Chondrocyte (in vitro differentiated cells): ENCODE measurements at regions not wholly inside any gene's neighbourhood (a gene's known extent, or its start where the extent isn't known, plus 50 kb on each side); places are given as distances from the start of the nearest gene placed in this dataset.

Source experiments
- DNase-seq: peaks from one replicate; pipeline ENCODE4 v3.0.0; 2021; ENCODE audit warnings: mixed read lengths, low spot score
- H3K27ac Mint-ChIP-seq: one replicate; pipeline ENCODE4 v1.8.0; 2021; ENCODE audit warnings: mild to moderate bottlenecking, moderate library complexity, mixed read lengths; ENCODE audit not compliant: unreplicated experiment
- H3K27me3 Mint-ChIP-seq: 2 replicates; pipeline ENCODE4 v1.8.0; 2021; ENCODE audit warnings: low read depth, mixed read lengths
- H3K36me3 Mint-ChIP-seq: 2 replicates; pipeline ENCODE4 v1.8.0; 2021; ENCODE audit warnings: low read depth, mixed read lengths
- H3K4me1 Mint-ChIP-seq: 2 replicates; pipeline ENCODE4 v1.8.0; 2021; ENCODE audit warnings: low read depth, mild to moderate bottlenecking, mixed read lengths
- H3K4me3 Mint-ChIP-seq: one replicate; pipeline ENCODE4 v1.8.0; 2021; ENCODE audit warnings: mild to moderate bottlenecking, moderate library complexity, mixed read lengths; ENCODE audit not compliant: unreplicated experiment
- H3K9me3 Mint-ChIP-seq: 2 replicates; pipeline ENCODE4 v1.8.0; 2021; ENCODE audit warnings: low read depth, mixed read lengths
- TF ChIP-seq, protein P1 (sequence below): fragments of 200-600 bp; sonication (generic); IDR thresholded peaks from 2 replicates; pipeline ENCODE4 v1.5.0; 2021; ENCODE audit warnings: antibody characterized with exemption, mild to moderate bottlenecking, moderate library complexity

DNA sequence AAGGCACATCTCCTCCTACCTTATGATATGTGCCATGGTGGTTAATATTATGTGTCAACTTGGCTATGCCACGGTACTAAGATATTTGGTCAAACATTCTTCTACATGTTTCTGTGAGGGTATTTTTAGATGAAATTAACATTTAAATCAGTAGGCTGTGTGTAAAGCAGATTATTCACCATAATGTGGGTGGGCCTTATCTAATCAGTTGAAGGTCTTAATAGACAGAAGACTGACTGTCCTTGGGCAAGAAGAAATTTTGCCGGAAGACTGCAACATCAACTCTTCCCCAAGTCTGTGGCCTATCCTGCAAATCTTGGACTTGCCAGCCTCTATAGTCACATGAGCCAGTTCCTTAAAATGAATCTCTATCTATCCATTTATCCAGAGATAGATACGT is 380.1 kb upstream of the DDI1 start:
- H3K27ac Mint-ChIP-seq, result no peak overlapping the region
- peaks cover 13% of the 10 kb centered on the region for H3K9me3 Mint-ChIP-seq
- TF ChIP-seq, protein P1, sequence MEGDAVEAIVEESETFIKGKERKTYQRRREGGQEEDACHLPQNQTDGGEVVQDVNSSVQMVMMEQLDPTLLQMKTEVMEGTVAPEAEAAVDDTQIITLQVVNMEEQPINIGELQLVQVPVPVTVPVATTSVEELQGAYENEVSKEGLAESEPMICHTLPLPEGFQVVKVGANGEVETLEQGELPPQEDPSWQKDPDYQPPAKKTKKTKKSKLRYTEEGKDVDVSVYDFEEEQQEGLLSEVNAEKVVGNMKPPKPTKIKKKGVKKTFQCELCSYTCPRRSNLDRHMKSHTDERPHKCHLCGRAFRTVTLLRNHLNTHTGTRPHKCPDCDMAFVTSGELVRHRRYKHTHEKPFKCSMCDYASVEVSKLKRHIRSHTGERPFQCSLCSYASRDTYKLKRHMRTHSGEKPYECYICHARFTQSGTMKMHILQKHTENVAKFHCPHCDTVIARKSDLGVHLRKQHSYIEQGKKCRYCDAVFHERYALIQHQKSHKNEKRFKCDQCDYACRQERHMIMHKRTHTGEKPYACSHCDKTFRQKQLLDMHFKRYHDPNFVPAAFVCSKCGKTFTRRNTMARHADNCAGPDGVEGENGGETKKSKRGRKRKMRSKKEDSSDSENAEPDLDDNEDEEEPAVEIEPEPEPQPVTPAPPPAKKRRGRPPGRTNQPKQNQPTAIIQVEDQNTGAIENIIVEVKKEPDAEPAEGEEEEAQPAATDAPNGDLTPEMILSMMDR, result no peak
- H3K4me3 Mint-ChIP-seq, result no peak overlapping the region
- no peaks in the 10 kb centered on the region for H3K27me3 Mint-ChIP-seq
- DNase-seq, result no peak
- H3K36me3 Mint-ChIP-seq, result peaks cover 7% of the 10 kb centered on the region
- H3K4me1 Mint-ChIP-seq, result no peaks in the 10 kb centered on the region

DNA sequence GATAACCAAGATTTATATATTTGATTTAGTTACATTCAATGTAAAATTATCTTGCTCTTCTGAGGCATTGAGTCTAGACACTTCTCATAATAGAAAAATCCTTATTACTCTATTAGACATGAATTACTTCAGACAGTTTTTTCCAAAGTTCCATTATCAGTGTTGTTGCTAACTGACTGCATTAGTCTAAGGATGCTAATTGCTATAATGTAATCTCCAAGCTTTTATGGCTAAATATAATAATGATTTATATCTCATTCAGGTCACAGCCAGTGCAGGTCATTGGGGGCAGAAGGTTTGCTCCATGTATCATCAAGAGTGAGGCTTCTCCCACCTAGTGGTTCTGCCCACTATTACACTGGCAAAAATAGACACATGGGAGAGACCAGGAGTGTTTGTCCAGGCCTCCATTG is 377.2 kb upstream of the DDI1 start:
- Mint-ChIP-seq H3K36me3 (no peaks in the 10 kb centered on the region), H3K4me3 (no peak overlapping the region), H3K27ac (no peak overlapping the region), H3K4me1 (no peaks in the 10 kb centered on the region), H3K9me3 (no peaks in the 10 kb centered on the region), H3K27me3 (no peaks in the 10 kb centered on the region)
- TF ChIP-seq, protein P1, result peak; percentile 44
- no peak for DNase-seq

DNA sequence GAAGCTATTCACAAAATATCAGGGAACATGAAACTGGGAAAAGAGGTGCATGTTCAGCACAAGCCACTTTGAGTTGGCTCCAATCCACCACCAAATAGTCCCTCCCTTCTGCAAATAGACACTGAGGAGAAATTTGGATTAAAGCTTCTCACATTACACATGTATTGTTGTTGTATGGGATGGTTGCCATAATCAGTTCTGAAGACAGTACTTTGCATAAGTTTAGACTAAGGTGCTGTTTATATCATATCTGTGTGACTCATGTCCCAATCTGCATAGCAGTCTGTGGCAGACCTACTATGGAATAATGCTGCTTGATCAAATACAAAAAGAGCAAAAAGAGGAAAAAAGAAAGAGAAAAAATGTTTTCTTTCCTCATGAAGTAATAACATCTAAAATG is 376.7 kb upstream of the DDI1 start:
- Mint-ChIP-seq H3K27ac (no peak overlapping the region), H3K36me3 (no peaks in the 10 kb centered on the region), H3K27me3 (no peaks in the 10 kb centered on the region), H3K9me3 (no peaks in the 10 kb centered on the region), H3K4me1 (no peaks in the 10 kb centered on the region), H3K4me3 (no peak overlapping the region)
- TF ChIP-seq, protein P1, result no peak
- no peak for DNase-seq

DNA sequence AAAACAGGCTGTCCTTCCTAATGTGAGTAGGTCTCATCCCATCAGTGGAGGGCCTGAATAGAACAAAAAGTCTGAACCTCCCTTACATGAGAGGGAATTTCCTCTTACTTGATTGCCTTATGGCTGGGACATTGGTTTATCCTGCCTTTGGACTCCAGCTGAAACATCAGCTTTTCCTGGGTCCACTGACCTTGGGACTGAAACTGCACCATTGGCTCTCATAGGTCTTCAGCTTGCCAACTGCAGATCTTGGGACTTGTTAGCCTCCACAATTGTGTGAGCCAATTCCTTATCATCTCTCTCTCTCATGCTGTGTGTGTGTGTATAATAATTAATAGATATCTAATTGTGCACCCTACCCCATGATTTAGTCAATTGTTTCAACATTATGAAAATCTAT is 375.3 kb upstream of the DDI1 start:
- TF ChIP-seq, protein P1, result no peak
- no peak for DNase-seq
- H3K27ac Mint-ChIP-seq, result no peak overlapping the region
- H3K4me1 Mint-ChIP-seq, result no peaks in the 10 kb centered on the region
- no peaks in the 10 kb centered on the region for H3K9me3 Mint-ChIP-seq
- H3K36me3 Mint-ChIP-seq, result no peaks in the 10 kb centered on the region
- no peak overlapping the region for H3K4me3 Mint-ChIP-seq
- no peaks in the 10 kb centered on the region for H3K27me3 Mint-ChIP-seq

DNA sequence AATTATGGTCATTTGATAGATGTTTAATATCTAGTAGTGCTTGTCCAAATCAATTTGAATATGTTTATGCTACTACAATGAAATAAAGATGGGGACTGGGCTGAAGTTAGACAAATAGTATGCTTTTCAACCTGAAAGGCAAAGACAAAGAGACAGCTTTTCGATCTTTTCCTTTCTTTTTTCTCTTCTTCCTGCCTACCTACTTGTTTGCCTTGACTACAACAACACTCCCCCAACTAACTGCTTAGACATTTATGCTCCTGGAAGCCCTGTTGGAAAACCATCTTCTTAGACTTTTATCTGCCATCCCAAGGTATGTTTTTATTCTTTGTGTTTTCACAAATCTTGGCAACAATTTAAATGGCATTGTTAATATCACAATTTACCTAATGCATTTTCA is 374.4 kb upstream of the DDI1 start:
- Mint-ChIP-seq H3K36me3 (no peaks in the 10 kb centered on the region), H3K27me3 (no peaks in the 10 kb centered on the region), H3K9me3 (no peaks in the 10 kb centered on the region), H3K27ac (no peak overlapping the region), H3K4me3 (no peak overlapping the region), H3K4me1 (no peaks in the 10 kb centered on the region)
- no peak for DNase-seq
- TF ChIP-seq, protein P1, result no peak
